SK-N-DZ (cell line): ENCODE measurements at regions not wholly inside any gene's neighbourhood (a gene's known extent, or its start where the extent isn't known, plus 50 kb on each side); places are given as distances from the start of the nearest gene placed in this dataset.

Experiments used
- DNase-seq: peaks from one replicate; pipeline ENCODE4 v3.0.0-alpha.2; 2015; ENCODE audit warnings: low spot score
- small RNA-seq, 2 experiments: library from RNA; depleted of rRNA; stranded (forward); fragments of <200 nt; gene quantifications; one replicate each; pipeline ENCODE3, GENCODE V24; 2014

DNA sequence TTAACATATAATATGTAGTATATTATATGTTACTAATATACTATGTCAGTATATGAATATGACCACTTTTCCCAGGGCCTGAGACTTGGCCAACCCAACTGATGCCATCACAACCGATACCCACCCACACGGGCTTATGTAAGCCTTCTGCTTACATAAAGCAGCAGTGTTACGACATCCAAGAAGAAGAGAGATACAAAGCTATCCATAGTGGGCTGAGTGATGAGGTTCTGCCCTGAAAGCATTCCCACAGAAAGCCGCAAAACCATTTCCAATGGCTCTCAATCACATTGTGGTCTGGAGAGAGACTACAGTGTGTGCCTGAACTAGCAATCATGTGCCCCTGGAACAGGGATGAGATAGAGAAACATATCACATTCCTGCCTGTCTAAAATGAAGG is 177.9 kb downstream of the PLOD2 start:
- no peak for DNase-seq

Small RNA genes lying in the stretch of these regions (small RNA-seq; reads per million reads assigned to genes)
- gene RNA5SP144, result 0 reads per million in 2 experiments
